GM12873 (cell line): ENCODE measurements at regions not wholly inside any gene's neighbourhood (a gene's known extent, or its start where the extent isn't known, plus 50 kb on each side); places are given as distances from the start of the nearest gene placed in this dataset.

Experiments
- TF ChIP-seq, protein P1 (sequence below): IDR thresholded peaks from 2 replicates; pipeline ENCODE4 v1.5.1; 2012; ENCODE audit warnings: low read depth, mild to moderate bottlenecking, moderate library complexity, low read length, control low read depth; ENCODE audit not compliant: insufficient read depth; ENCODE audit errors: missing control alignments

DNA sequence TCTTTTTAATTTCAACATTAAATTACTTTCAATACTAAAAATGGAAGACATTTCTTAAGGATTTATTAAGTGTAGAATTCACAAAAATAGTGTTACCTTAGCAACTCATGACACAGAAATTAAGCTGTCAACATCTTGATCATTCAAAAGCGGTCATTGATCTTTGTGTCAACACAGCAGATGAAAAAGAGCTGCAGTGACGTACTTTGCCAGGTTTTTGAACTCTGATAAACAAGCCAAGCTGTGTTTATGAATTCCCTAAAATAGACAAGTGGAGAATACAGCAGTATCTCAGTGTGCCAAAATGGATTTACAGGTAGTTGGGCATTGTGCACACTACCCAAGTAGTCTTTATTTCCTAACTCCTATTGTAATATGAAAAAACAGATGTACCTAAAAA is 1141.8 kb upstream of the PCDH7 start:
- TF ChIP-seq, protein P1, sequence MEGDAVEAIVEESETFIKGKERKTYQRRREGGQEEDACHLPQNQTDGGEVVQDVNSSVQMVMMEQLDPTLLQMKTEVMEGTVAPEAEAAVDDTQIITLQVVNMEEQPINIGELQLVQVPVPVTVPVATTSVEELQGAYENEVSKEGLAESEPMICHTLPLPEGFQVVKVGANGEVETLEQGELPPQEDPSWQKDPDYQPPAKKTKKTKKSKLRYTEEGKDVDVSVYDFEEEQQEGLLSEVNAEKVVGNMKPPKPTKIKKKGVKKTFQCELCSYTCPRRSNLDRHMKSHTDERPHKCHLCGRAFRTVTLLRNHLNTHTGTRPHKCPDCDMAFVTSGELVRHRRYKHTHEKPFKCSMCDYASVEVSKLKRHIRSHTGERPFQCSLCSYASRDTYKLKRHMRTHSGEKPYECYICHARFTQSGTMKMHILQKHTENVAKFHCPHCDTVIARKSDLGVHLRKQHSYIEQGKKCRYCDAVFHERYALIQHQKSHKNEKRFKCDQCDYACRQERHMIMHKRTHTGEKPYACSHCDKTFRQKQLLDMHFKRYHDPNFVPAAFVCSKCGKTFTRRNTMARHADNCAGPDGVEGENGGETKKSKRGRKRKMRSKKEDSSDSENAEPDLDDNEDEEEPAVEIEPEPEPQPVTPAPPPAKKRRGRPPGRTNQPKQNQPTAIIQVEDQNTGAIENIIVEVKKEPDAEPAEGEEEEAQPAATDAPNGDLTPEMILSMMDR: no peak

- TF ChIP-seq, protein P1: no peak
Measured at GRCh38 chr4:29581457-29581856, 1138.7 kb upstream of the PCDH7 start.

DNA sequence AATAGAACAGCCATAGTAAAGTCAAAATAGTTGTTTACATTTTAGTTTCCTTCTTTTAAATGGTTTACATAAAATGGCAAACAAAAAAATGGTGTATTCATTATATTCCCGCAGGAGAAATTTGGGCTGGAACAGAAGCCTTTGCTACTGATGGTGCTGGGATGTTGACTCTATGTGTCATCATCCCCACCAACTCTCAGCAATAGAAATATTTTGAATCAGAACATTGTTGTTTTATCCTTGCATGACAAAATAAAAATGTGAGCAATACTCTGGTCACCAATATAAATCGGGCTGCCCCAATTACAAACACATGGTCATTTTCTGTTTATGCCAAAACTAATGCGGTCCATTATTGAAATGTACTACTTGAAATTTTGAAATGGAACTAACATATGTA is 1131.6 kb upstream of the PCDH7 start:
- TF ChIP-seq, protein P1: no peak

- TF ChIP-seq, protein P1: no peak
Measured at GRCh38 chr4:29596228-29596627, 1123.9 kb upstream of the PCDH7 start.

GRCh38 chr4:29619168-29619567 is 1101.0 kb upstream of the PCDH7 start:
- TF ChIP-seq, protein P1: no peak

DNA sequence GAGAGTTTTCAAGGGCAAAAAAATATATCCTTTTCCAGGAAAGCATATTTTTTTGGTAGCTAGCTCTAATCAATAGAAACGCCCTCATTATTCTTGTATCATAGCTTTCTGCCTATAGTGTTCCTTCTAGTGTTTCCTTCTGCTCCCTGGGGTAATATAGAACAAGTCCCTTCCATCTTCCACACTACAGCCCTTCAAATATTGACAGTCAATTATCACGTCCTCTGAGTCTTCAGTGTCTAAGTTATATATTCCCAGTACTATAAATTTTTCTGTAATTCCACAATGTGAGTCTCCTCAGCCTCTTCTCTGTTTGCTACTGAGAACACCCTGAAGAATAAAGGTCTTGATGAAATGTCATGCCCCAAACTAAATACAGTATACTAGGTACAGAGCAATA is 1088.0 kb upstream of the PCDH7 start:
- TF ChIP-seq, protein P1: no peak

DNA sequence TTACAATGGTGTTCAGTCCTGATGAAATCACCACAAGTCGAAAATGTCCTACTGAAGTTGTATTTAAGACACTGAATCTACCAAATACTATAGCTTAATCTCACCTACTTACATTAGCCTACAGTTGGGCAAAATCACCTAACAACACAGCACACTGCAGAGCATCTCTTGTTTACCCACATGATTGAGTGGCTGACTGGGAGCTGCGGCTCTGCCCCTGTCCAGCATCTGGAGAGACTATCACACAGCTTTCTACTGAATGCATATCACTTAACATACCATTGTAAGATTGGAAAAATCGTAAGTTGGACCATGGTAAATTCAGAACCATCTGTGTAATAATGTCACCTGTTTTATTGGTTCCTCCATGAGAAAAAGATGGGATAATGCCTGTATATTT is 1083.2 kb upstream of the PCDH7 start:
- TF ChIP-seq, protein P1: no peak
